CD8-positive, alpha-beta memory T cell (primary cell): ENCODE measurements at regions not wholly inside any gene's neighbourhood (a gene's known extent, or its start where the extent isn't known, plus 50 kb on each side); places are given as distances from the start of the nearest gene placed in this dataset.

ENCODE experiments used
- CTCF ChIA-PET: fragments of 350-600 bp; sonication (Branson Sonifier 250); formaldehyde crosslinking; loops from one replicate; lab custom pipeline; 2021; ENCODE audit warnings: antibody characterized with exemption; lab: Charles Lee
- POLR2A ChIA-PET: fragments of 350-600 bp; sonication (Branson Sonifier 250); formaldehyde crosslinking; loops from one replicate; lab custom pipeline; 2021; ENCODE audit warnings: antibody characterized with exemption; lab: Charles Lee
- DNase-seq, 5 donors: peaks; one replicate each; pipeline versions ENCODE4 v3.0.0 to v3.0.0-alpha.2; 2020 to 2022; ENCODE audit warnings: mixed read lengths in 1 of 5
- H3K27ac ChIP-seq: one replicate; pipeline ENCODE4 v1.7.0; 2013; ENCODE audit warnings: low read depth, mild to moderate bottlenecking, low read length, moderate library complexity
- H3K27me3 ChIP-seq: 2 replicates; pipeline ENCODE4 v1.7.0; 2013; ENCODE audit warnings: low read length, mild to moderate bottlenecking; ENCODE audit not compliant: insufficient read depth, poor library complexity, severe bottlenecking
- H3K36me3 ChIP-seq: 2 replicates; pipeline ENCODE4 v1.7.0; 2013; ENCODE audit warnings: mild to moderate bottlenecking, low read length, moderate library complexity; ENCODE audit not compliant: insufficient read depth
- H3K4me1 ChIP-seq: 2 replicates; pipeline ENCODE4 v1.7.0; 2013; ENCODE audit warnings: mild to moderate bottlenecking, low read length, moderate library complexity; ENCODE audit not compliant: insufficient read depth
- H3K4me3 ChIP-seq: 2 replicates; pipeline ENCODE4 v1.7.0; 2013; ENCODE audit warnings: mild to moderate bottlenecking, low read length
- H3K9me3 ChIP-seq: 2 replicates; pipeline ENCODE4 v1.7.0; 2013; ENCODE audit warnings: mild to moderate bottlenecking, low read length
- H3K27ac Mint-ChIP-seq, 8 donors: one replicate each; pipeline ENCODE4 v1.8.0; 2020 to 2021; ENCODE audit warnings: mixed read lengths in 8 of 8, mild to moderate bottlenecking in 6 of 8, inconsistent platforms in 3 of 8, moderate library complexity in 3 of 8
- H3K27me3 Mint-ChIP-seq, 2 donors: one replicate each; pipeline ENCODE4 v1.8.0; 2020 to 2021; ENCODE audit warnings: mixed read lengths in 2 of 2, mild to moderate bottlenecking in 1 of 2, moderate library complexity in 1 of 2
- H3K36me3 Mint-ChIP-seq, 3 donors: one replicate each; pipeline ENCODE4 v1.8.0; 2020 to 2021; ENCODE audit warnings: mixed read lengths in 3 of 3, inconsistent platforms in 1 of 3, mild to moderate bottlenecking in 1 of 3
- H3K4me1 Mint-ChIP-seq, 3 donors: one replicate each; pipeline ENCODE4 v1.8.0; 2020 to 2021; ENCODE audit warnings: mixed read lengths in 3 of 3, inconsistent platforms in 1 of 3, mild to moderate bottlenecking in 1 of 3
- H3K4me3 Mint-ChIP-seq, 7 donors: one replicate each; pipeline ENCODE4 v1.8.0; 2020 to 2021; ENCODE audit warnings: mixed read lengths in 7 of 7, mild to moderate bottlenecking in 6 of 7, moderate library complexity in 4 of 7, inconsistent platforms in 2 of 7
- H3K9me3 Mint-ChIP-seq, 5 donors: one replicate each; pipeline ENCODE4 v1.8.0; 2020 to 2022; ENCODE audit warnings: mixed read lengths in 5 of 5, mild to moderate bottlenecking in 3 of 5, moderate library complexity in 2 of 5, inconsistent platforms in 1 of 5

DNA sequence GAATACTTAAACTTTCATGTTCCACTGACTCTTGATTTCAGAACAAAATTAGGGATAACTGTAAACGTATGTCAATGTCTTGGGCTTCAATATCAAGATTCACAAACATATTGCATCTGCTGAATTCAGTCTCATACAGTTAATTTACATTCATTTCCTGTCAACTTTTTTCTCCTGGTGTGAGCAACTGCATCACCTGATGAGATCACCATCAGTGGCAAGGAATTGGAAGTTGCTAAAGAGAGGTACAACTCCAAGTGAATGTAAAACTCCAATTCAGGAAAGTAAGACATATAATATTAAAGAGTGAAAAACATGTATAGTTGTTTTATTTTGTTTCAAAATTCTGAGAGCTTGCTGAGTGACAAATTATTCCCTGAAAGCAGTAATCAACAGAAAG, 1336.2 kb upstream of the C9orf72 start:
- Histone ChIP-seq H3K27me3 (no peaks in the 10 kb centered on the region), H3K9me3 (no peaks in the 10 kb centered on the region), H3K27ac (no peak overlapping the region), H3K36me3 (no peaks in the 10 kb centered on the region), H3K4me1 (no peaks in the 10 kb centered on the region), H3K4me3 (no peak overlapping the region)
- H3K4me1 Mint-ChIP-seq, result no peaks in the 10 kb centered on the region
- no peaks in the 10 kb centered on the region for H3K27me3 Mint-ChIP-seq
- no peak for DNase-seq
- peaks cover 0 to 20% (median 3%) of the 10 kb centered on the region in 5 donors for H3K9me3 Mint-ChIP-seq
- no peak overlapping the region for H3K4me3 Mint-ChIP-seq
- POLR2A ChIA-PET, result no interaction called here
- H3K27ac Mint-ChIP-seq, result no peak overlapping the region
- CTCF ChIA-PET, result no interaction called here
- no peaks in the 10 kb centered on the region for H3K36me3 Mint-ChIP-seq

DNA sequence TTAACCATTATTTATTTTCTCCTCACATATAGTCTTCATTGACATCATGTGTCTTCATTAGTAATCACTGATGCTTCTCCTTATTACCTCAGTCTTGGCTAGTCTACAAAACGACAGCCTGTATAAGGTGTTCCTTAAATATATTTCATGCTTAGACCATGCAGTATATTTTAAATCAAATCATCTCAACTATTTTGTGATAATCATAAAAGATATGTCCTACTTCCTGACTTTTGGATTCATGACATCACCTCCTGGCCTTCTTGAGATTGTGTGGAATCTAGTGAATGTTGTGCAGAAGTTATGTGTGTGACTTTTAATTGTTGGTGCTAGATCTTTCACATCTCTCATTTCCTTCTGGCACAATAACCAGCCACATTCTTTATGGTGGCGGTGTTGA, 1339.3 kb upstream of the C9orf72 start:
- POLR2A ChIA-PET, result no interaction called here
- no peaks in the 10 kb centered on the region for H3K9me3 ChIP-seq

DNA sequence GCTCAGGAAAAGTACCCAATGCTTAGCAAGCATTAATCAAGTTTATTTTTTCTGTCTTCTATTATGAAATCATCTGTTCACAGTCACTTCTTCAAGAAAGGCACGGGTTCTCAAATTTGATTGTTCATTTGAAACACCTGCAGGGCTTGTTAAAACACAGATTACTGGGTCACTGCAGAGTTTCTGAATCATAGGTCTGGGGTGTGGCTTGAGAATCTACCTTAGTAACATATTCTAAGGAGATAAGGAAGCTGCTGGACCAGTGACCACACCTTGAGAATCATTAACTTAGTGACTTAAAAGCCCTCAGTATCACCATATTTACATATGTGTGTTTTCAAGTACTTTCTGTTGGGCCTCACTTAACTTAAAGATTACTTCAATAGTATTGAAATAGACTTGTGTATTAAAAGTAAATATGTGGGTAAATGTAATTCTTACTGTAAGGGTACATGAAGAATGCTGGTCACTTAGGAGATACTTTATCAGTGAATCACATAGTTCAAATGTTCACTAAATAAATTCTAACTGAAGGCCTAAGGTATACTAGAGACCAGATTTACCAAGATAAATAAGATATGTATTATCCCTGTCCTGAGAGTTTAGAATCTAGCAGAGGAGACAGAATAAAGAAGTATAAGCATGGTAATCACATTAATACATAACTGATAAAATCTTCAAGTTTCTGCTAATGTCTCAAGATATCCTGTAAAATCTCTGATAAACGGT, 1342.1 kb upstream of the C9orf72 start:
- Mint-ChIP-seq H3K27me3 (no peaks in the 10 kb centered on the region), H3K27ac (no peak overlapping the region), H3K4me3 (no peak overlapping the region), H3K36me3 (no peaks in the 10 kb centered on the region), H3K9me3 (peaks cover 3 to 20% (median 9%) of the 10 kb centered on the region in 5 donors), H3K4me1 (no peaks in the 10 kb centered on the region)
- Histone ChIP-seq H3K27ac (no peak overlapping the region), H3K4me1 (no peaks in the 10 kb centered on the region), H3K4me3 (no peak overlapping the region), H3K36me3 (no peaks in the 10 kb centered on the region), H3K27me3 (no peaks in the 10 kb centered on the region), H3K9me3 (no peaks in the 10 kb centered on the region)
- DNase-seq, result no peak
- ChIA-PET POLR2A (no interaction called here), CTCF (no interaction called here)

More for the DNA sequence above, 1339.3 kb upstream of the C9orf72 start:
- Mint-ChIP-seq H3K4me3 (no peak overlapping the region), H3K36me3 (no peaks in the 10 kb centered on the region), H3K27me3 (no peaks in the 10 kb centered on the region), H3K4me1 (no peaks in the 10 kb centered on the region), H3K27ac (no peak overlapping the region), H3K9me3 (peaks cover 2 to 20% (median 5%) of the 10 kb centered on the region in 5 donors)
- no peak for DNase-seq
- no peaks in the 10 kb centered on the region for H3K4me1 ChIP-seq
- no peaks in the 10 kb centered on the region for H3K36me3 ChIP-seq
- H3K27ac ChIP-seq, result no peak overlapping the region
- H3K27me3 ChIP-seq, result no peaks in the 10 kb centered on the region
- H3K4me3 ChIP-seq, result no peak overlapping the region
- CTCF ChIA-PET, result no interaction called here

DNA sequence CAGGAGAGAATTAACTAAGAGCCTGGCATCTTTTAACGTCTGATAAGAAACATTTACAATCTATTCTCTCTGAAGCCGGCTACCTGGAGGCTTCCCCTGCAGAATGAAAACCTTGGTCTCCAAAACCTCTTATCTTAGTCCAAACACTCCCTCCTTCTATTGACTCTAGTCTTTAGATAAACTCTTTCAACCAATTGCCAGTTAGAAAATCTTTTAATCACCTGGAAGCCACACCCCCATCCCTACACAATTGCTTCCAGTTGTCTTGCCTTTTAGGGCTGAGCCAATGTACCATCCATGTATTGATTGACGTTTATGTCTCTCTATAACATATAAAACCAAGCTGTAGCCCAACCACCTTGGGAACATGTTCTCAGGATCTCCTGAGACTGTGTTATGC, 1343.1 kb upstream of the C9orf72 start:
- Histone ChIP-seq H3K4me3 (no peak overlapping the region), H3K27ac (no peak overlapping the region), H3K9me3 (no peaks in the 10 kb centered on the region), H3K36me3 (no peaks in the 10 kb centered on the region), H3K27me3 (no peaks in the 10 kb centered on the region), H3K4me1 (no peaks in the 10 kb centered on the region)
- H3K4me3 Mint-ChIP-seq, result no peak overlapping the region
- no peaks in the 10 kb centered on the region for H3K36me3 Mint-ChIP-seq
- no peaks in the 10 kb centered on the region for H3K4me1 Mint-ChIP-seq
- no peak overlapping the region for H3K27ac Mint-ChIP-seq
- peaks cover 3 to 14% (median 9%) of the 10 kb centered on the region in 5 donors for H3K9me3 Mint-ChIP-seq
- DNase-seq, result no peak
- ChIA-PET CTCF (no interaction called here), POLR2A (no interaction called here)
- no peaks in the 10 kb centered on the region for H3K27me3 Mint-ChIP-seq

DNA sequence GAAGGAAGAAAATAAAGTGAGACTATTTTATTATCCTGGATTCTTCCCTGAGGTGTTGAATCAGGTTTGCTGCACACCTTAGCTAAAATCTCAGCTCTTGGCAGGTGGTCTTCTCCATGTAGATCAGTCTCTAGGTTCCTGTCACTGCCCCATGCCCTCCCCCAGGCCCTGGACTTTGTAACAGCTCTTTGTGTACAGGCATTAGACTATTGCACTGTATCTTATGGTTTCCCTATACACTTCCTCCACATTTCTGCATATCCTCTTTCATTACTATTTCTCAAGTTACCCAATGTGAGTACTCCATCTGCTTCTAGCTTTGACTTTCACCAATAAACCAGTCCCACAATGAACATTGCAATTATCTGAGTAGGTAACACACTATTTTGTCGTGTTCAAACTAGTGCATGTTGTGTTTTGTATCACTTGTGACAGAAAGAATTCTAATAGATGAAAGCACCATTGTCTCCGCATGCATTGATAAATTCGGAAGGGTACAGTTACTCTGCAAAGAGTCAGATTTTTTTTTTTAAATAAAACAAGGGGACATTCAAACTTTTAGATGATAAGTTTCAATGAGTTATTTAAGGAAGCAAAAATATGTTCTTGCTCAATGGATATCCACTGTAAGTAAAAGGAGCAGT, 1348.7 kb upstream of the C9orf72 start:
- H3K36me3 Mint-ChIP-seq, result no peaks in the 10 kb centered on the region
- Histone ChIP-seq H3K4me1 (no peaks in the 10 kb centered on the region), H3K27me3 (no peaks in the 10 kb centered on the region), H3K36me3 (no peaks in the 10 kb centered on the region), H3K9me3 (no peaks in the 10 kb centered on the region), H3K4me3 (no peak overlapping the region), H3K27ac (no peak overlapping the region)
- H3K27me3 Mint-ChIP-seq, result no peaks in the 10 kb centered on the region
- POLR2A ChIA-PET, result no interaction called here
- peaks cover 1 to 11% (median 10%) of the 10 kb centered on the region in 5 donors for H3K9me3 Mint-ChIP-seq
- no peak overlapping the region for H3K27ac Mint-ChIP-seq
- no peaks in the 10 kb centered on the region for H3K4me1 Mint-ChIP-seq
- DNase-seq, result no peak
- no peak overlapping the region for H3K4me3 Mint-ChIP-seq
- CTCF ChIA-PET, result no interaction called here

DNA sequence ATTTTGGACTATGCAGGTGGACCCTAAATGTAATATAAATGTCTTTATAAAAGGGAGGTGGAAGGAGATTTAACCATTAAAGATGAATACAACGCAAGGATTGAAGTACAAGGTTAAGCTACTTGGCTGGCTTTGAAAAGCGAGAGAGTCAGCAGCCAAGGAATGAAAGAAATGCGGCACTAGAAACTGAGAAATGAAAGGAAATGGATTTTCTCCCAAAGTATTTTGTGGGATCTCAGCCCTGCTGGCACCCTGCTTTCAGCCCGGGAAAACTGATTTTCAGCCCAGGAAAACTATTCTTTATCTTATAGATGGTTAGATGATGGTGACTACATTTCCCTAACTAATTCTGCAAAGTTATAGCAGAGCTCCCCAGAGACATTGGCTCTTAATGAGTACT, 1349.6 kb upstream of the C9orf72 start:
- Histone ChIP-seq H3K9me3 (no peaks in the 10 kb centered on the region), H3K4me3 (no peak overlapping the region), H3K27ac (no peak overlapping the region), H3K36me3 (no peaks in the 10 kb centered on the region), H3K4me1 (no peaks in the 10 kb centered on the region), H3K27me3 (no peaks in the 10 kb centered on the region)
- peaks cover 1 to 14% (median 7%) of the 10 kb centered on the region in 5 donors for H3K9me3 Mint-ChIP-seq
- H3K4me3 Mint-ChIP-seq, result no peak overlapping the region
- no peaks in the 10 kb centered on the region for H3K27me3 Mint-ChIP-seq
- no peak for DNase-seq
- H3K36me3 Mint-ChIP-seq, result no peaks in the 10 kb centered on the region
- POLR2A ChIA-PET, result no interaction called here
- no peaks in the 10 kb centered on the region for H3K4me1 Mint-ChIP-seq
- H3K27ac Mint-ChIP-seq, result no peak overlapping the region
- CTCF ChIA-PET, result no interaction called here

DNA sequence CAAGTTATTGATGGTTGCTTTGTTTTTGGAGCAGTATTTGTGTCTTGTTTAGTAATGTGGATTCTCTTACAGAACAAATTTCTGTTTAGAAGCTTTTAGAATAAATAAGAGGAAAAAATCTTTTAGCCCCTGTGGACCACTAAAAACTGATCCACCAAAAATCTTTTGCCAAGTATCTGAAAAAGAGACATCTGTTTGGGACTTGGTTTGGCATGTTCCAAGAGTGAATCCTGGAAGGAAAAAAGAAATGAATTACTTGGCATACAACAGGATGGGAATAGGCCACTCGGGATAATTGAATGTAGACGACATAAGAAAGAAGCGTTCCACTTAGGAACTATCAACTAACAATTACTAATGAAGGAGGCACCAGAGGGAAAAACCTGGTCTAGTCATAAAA, 1350.1 kb upstream of the C9orf72 start:
- H3K27me3 Mint-ChIP-seq, result no peaks in the 10 kb centered on the region
- H3K36me3 Mint-ChIP-seq, result no peaks in the 10 kb centered on the region
- no peak overlapping the region for H3K27ac ChIP-seq
- no peak overlapping the region for H3K27ac Mint-ChIP-seq
- peaks cover 1 to 15% (median 5%) of the 10 kb centered on the region in 5 donors for H3K9me3 Mint-ChIP-seq
- no peaks in the 10 kb centered on the region for H3K9me3 ChIP-seq
- H3K36me3 ChIP-seq, result no peaks in the 10 kb centered on the region
- H3K4me1 Mint-ChIP-seq, result no peaks in the 10 kb centered on the region
- no peak for DNase-seq
- ChIA-PET POLR2A (no interaction called here), CTCF (no interaction called here)
- no peak overlapping the region for H3K4me3 ChIP-seq
- no peak overlapping the region for H3K4me3 Mint-ChIP-seq
- H3K4me1 ChIP-seq, result no peaks in the 10 kb centered on the region
- no peaks in the 10 kb centered on the region for H3K27me3 ChIP-seq

DNA sequence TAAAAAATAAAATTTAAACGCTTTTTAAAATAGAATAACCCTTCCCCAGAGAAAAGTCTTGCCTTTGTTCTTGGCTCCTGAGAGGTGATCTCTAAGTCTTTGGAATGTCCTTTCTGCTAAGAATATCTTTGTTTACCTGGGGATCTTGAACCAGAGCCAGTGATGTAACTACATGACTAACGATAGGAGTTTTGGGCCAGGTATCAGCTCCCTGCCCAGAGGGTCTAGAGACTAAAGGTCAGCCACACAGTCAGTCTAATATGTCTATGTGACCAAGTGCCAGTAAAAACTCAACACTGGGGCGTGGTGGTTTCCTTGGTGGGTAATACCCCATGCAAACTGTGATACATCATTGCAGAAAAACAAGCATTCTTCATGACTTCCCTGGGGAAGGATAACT, 1351.9 kb upstream of the C9orf72 start:
- H3K27me3 ChIP-seq, result no peaks in the 10 kb centered on the region
- no peaks in the 10 kb centered on the region for H3K36me3 Mint-ChIP-seq
- no peaks in the 10 kb centered on the region for H3K9me3 ChIP-seq
- no peaks in the 10 kb centered on the region for H3K36me3 ChIP-seq
- H3K9me3 Mint-ChIP-seq, result peaks cover 1 to 15% (median 5%) of the 10 kb centered on the region in 5 donors
- H3K4me3 Mint-ChIP-seq, result no peak overlapping the region
- H3K27ac Mint-ChIP-seq, result no peak overlapping the region
- no peaks in the 10 kb centered on the region for H3K4me1 ChIP-seq
- H3K4me1 Mint-ChIP-seq, result no peaks in the 10 kb centered on the region
- no peak for DNase-seq
- no peaks in the 10 kb centered on the region for H3K27me3 Mint-ChIP-seq
- H3K27ac ChIP-seq, result no peak overlapping the region
- no peak overlapping the region for H3K4me3 ChIP-seq
- ChIA-PET POLR2A (no interaction called here), CTCF (interaction anchor here (0.6 kb wide), 1 partner anchor 61 kb away, joined by 3 read pairs; no protein-coding TSS in a partner anchor)
